HG02623 (cell line): ENCODE measurements at regions not wholly inside any gene's neighbourhood (a gene's known extent, or its start where the extent isn't known, plus 50 kb on each side); places are given as distances from the start of the nearest gene placed in this dataset.

ENCODE experiments used
- ATAC-seq: cut with Tn5 transposase; IDR thresholded peaks from one replicate; pipeline ENCODE4 v1.9.1; 2021; ENCODE audit warnings: moderate library complexity; ENCODE audit not compliant: unreplicated experiment

DNA sequence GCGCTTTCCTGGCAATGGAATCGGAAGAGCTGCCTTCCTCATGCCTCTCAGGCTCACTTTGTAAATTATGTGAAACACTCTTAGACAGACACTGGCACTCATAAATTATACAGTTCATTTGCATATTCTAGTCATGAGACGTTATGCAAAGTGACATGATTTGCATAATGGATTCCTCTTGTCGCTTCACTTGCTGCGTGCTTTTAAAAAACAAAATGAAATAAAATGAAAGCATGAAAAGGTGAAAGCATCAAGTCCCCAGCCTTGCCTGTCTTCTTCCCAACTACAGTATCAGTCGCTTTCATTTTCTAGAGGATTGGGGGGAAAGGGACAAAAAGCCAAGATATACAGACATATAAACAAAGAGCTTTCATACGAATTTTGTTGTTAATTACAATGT is 252.8 kb upstream of the PMFBP1 start:
- no peak for ATAC-seq

DNA sequence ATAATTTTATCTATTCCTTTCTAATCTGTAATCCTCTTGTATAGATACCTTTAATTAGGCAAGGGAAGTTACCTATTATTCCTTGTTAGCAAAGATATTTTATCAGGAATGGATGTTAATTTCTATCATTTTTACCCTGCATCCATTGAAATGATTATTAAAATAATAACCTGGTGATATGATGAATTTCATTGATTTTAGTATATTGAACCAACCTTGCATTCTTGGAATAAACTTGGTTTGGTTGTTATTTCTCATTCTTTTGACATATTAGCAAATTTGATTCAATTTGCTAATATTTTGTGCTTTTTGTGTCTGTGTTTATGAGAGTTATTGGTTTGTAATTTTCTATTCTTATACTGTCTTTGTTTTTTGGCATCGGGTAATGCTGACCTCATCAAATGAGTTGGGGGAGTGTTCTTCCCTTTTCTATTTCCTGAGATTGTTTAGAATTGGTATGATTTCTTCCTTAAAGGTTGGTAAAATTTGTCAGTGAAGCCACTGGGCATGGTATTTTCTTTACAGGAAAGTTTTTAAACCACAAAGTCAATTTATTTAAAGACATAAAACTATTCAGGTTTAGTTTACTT is 250.4 kb upstream of the PMFBP1 start:
- ATAC-seq = no peak

DNA sequence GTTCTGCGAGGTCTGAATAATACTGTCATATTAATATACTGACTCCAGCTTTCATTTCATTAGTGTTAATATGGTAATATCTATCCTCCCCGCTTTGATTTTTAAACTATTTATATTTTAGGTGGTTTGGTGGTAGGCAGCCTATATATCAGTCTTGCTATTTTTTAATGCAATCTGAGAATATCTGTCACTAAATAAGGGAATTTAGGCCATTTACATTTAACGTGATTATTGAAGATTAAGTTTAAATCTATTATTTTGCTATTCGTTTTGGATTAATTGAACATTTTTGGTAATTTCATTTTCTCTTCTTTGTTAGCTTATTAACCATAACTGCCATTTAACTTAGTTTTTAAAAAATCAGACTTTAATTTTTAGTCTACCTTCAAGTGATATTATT is 247.7 kb upstream of the PMFBP1 start:
- no peak for ATAC-seq

GRCh38 chr16:72415379-72415778 is 243.4 kb upstream of the PMFBP1 start:
- ATAC-seq = no peak

DNA sequence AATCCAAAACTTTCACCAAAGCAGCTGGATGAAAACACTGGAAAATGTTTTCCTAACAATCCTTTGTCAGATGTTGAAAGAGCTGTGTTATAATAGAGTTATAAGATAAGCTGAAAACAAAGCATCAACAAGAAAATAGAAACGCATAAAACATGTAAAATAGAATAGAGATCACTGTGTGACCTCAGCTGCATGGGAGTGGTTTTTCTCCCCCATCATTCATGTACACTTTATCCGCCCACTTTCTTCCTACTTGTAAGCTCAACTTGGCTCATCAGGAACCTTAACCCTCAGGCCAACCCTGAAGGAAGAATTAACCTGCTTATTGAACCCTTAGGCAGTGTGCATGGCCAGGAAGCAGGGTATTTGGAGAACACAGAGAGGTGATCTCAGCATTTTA is 238.5 kb upstream of the PMFBP1 start:
- no peak for ATAC-seq

DNA sequence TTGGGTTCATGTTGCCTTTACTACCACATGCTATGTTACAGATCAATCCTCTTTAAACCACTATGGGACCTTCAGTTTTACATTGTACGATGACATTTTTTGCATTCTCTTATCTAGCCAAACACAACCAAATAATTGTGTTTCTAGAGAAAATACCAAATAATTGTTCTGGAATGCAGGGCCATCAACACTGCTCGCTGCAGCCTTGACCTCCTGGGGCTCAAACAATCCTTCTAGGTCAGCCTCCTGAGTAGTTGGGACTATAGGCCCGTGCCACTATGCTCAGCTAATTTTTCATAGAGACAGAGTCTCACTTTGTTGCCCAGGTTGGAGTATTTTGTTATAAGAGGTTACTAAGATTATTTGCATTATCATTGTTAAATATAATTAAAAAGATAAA is 237.5 kb upstream of the PMFBP1 start:
- ATAC-seq = no peak

- ATAC-seq = no peak
Observed at GRCh38 chr16:72406390-72406789, 234.4 kb upstream of the PMFBP1 start.

DNA sequence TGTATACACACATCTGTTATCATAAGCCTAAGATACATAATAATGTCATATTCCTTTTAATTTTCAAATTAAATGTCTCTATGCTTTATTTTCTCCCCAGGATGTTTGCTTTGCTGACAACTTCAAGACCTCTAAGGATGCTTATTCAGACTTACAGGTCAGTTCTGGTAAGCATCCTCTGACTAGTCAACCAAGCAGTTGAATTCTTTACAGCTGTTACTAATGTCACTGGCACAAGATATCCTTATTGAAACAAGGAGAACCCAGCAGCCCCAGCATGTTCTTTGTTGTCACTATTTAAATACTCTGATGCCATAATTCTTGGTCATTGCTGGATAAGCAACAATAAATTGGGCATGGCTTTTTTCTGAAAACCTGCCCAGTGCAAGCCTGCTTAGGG is 232.3 kb upstream of the PMFBP1 start:
- ATAC-seq = no peak

DNA sequence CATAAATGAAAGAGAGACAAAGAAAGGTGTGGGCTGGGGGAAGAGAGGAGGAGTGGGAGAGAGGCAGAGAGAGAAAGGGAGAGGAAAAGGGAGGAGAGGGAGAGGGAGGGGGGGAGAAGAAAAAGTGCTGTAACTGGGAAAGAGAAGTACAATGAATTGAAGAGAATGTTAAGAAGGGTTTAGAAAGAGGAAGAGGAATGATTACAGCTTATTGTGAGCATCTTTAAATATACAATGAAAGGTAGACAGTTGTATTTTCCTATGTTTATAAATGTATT is 229.1 kb upstream of the PMFBP1 start:
- ATAC-seq = no peak

GRCh38 chr16:72400257-72401083 is 228.5 kb upstream of the PMFBP1 start:
- peak; percentile 63 for ATAC-seq

- no peak for ATAC-seq
Observed at GRCh38 chr16:72399811-72400210, 227.9 kb upstream of the PMFBP1 start.

- ATAC-seq = no peak
Observed at GRCh38 chr16:72397876-72398275, 225.9 kb upstream of the PMFBP1 start.

GRCh38 chr16:72394526-72394925 is 222.6 kb upstream of the PMFBP1 start:
- ATAC-seq = no peak

- no peak for ATAC-seq
Observed at GRCh38 chr16:72389791-72390190, 217.8 kb upstream of the PMFBP1 start.

GRCh38 chr16:72388007-72388406 is 216.1 kb upstream of the PMFBP1 start:
- no peak for ATAC-seq

DNA sequence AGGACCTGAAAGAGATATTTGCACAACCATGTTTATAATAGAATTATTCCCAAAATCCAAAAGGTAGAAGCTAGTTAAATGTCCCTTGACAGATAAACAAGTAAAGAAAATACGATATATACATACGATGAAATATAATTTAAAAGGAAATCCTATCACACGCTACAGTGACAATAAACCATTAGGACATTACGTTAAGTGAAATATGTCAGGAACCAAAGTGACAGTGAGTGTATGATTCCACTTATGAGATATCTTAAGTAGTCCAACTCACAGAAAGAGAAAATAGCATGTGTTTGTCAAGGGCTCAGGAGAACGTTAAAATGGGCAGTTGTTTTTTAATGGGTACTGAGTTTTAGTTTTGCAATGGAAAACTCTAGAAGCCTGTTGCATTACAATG is 212.7 kb upstream of the PMFBP1 start:
- ATAC-seq = no peak

DNA sequence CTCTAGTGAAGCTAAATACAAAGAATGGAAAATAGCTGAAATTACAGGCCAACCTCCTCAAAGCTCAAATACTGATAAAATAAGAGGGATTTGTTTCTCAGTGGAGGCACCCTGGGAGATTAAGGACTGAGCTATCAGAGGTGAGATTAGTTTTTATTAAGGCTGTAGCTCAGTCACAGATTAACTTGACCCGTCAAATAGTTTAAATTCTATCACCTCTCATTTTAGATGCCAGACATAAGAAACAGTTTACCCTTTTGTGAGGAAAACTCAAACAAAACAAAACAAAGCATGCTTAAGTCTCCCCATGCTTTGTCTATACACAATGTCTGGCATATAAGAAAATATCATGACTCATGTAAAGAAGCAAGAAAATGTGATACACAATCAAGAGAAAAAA is 208.3 kb upstream of the PMFBP1 start:
- no peak for ATAC-seq

- no peak for ATAC-seq
Observed at GRCh38 chr16:72373201-72373600, 201.2 kb upstream of the PMFBP1 start.

- no peak for ATAC-seq
Observed at GRCh38 chr16:72372087-72373045, 200.4 kb upstream of the PMFBP1 start.

DNA sequence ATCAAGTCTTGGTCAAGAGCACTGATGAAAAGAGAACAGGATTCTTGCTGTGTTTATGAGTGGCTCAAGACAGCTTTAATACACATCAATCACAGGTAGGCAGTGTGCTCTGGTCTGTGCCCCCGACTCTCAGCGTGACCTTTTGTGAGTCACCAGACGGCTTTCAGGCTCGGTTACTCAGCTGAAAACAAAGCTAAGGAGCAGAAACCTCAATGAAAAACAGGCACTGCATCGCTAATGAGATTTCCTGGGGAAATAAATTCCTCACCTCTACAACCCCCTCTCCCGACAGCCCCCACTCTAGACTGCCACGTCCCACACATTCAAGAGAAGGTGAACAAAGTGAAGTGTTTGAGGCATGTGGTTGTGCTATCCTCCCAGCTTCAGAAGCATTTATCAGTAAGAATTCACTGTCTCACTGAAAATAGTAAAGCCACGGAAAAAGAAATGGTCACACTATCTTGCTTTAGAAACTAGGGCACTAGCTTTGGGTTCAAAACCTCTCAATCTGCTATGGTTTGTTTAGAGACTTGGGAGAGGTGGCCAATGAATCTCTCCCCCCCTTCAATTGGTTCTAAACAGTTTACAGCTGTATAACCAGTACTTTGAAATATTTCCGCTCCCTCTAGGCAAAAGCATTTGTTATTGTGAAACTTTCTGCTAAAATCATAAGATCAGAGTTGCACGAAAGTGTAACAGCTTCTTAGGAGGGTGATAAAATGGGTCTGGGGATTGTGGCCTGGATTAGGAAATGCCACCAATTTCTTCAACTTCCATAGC is 199.5 kb upstream of the PMFBP1 start:
- no peak for ATAC-seq

DNA sequence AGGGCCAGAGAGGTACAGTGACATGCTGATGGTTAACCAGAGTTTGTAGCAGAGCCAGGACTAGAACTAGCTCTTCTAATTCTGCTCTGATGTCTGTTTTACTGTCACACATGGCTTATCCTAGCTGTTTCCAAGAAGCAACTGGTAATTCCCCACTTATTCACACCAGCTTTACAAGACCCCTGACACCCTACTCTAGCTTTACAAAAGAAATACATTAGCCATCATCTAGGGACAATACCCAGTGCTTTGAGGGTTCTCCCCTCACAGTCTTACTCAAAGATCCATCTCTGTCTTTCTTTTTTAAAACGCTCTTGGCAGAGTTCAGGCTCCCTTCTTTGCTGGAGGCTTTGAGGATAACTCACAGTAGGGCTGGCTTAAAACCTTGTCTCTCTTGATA is 197.3 kb upstream of the PMFBP1 start:
- no peak for ATAC-seq
